ENCODE measurements at regions not wholly inside any gene's neighbourhood (a gene's known extent, or its start where the extent isn't known, plus 50 kb on each side); places are given as distances from the start of the nearest gene placed in this dataset.
"Not testable (repeated sequence)": the region's sequence is repeated elsewhere in the genome, so short reads cannot be mapped to it uniquely, and the experiment has no call there.

DNA sequence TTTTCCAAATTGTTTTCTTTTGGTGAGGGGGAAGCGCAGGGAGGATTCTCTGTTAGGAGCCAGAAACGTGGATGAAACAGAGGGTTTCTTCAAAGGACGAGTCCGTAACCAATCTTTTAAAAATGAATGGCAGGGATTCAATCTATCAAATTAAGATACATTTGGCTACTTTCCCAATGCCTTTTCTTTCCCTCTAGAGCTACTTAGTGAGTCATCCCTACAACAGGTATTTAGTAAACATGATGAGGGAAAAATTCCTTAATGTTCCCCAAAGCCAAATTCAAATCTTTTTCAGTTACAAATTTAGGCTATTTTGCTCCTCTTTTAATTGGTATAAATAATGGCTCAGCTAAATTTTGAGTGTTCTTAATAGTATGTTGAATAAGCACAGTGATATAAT, 366.4 kb upstream of the RIOK2 start:
- TF ChIP-seq ZNF274 (IDR thresholded peaks at IDR 0.05; ENCODE audit: low read depth, low read length), result no peak

DNA sequence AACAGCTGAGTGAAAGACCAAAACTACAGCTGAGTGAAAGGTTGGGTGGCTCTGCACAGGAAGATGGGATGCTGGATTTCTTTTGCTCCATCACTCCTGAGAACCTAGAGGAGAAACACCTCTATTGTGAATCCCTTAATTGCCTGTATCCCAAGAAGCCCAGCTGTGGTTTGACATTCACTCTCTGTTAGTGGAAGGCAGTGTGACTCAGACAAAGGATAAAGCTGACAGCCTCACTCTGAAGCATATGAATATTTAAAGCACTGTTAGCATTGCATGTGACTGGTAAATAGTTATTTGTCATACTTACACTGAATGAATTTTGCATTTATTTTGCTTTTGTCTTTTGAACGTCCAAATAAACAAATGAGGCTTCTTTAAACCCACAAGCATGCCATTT, 367.1 kb upstream of the RIOK2 start:
- no peak for TF ChIP-seq ZNF274 (IDR thresholded peaks at IDR 0.05; ENCODE audit: low read depth, low read length)
- H3K4me3 ChIP-seq (ENCODE audit: low read length), result no peak overlapping the region

More for the DNA sequence above, 366.4 kb upstream of the RIOK2 start:
- H3K4me3 ChIP-seq (ENCODE audit: low read length), result no peak overlapping the region

DNA sequence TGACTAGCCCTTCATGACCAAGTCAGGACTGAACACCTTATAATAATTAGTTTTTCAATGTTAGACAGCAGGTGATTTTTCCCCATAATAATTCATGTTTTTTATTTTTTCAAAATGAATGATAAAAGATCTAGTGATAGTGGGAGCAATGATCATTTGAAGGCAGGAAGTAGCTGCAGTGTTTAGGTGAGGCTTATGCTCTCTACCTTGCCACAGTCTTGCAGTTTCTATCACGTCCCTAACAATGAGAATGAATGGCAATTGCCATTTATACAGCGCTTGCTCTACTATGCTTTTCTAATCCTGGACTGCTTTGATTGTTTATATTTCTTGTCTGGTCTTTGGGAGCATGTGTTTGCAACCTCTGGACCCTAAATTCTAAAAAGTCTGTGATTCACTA, 367.8 kb upstream of the RIOK2 start:
- no peak for TF ChIP-seq ZNF274 (IDR thresholded peaks at IDR 0.05; ENCODE audit: low read depth, low read length)
- no peak overlapping the region for H3K4me3 ChIP-seq (ENCODE audit: low read length)

GRCh38 chr5:97553604-97554452, 370.8 kb upstream of the RIOK2 start:
- no peak overlapping the region for H3K4me3 ChIP-seq (ENCODE audit: low read length)
- no peak for TF ChIP-seq ZNF274 (IDR thresholded peaks at IDR 0.05; ENCODE audit: low read depth, low read length)

DNA sequence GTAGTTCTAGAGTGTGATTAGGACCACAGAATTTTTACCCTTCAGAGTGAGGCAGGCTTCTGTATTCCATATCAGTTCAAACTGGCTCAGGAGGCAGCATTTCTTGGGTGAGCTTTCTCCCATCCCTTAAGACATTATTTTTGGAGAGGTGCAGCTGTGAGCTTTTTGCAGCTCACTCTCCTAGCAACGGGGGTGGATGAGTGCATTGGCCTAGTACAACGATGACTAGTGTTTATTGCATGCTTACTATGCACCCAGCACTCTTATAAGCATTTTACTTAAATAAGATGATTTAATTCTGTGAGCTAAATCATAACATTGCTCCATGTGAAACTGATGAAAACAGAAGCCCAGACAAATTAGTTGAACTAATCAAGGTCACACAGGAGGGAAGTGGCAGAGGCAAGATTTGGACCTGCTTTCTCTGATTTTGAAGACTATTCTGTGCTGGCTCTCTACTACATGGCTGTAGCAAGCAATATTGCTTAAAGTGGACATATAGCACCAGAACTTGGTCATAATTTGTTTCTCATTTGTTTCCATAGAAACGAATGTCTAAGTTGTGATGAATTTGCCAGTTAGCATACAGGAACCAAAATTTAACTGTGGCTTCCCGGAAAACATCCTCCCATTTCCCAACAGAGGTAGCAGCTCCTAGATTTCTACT, 372.1 kb upstream of the RIOK2 start:
- no peak for TF ChIP-seq ZNF274 (IDR thresholded peaks at IDR 0.05; ENCODE audit: low read depth, low read length)
- no peak overlapping the region for H3K4me3 ChIP-seq (ENCODE audit: low read length)

- TF ChIP-seq ZNF274 (IDR thresholded peaks at IDR 0.05; ENCODE audit: low read depth, low read length), result no peak
- H3K4me3 ChIP-seq (ENCODE audit: low read length), result no peak overlapping the region
These were observed 372.6 kb upstream of the RIOK2 start for GRCh38 chr5:97555644-97555981.

DNA sequence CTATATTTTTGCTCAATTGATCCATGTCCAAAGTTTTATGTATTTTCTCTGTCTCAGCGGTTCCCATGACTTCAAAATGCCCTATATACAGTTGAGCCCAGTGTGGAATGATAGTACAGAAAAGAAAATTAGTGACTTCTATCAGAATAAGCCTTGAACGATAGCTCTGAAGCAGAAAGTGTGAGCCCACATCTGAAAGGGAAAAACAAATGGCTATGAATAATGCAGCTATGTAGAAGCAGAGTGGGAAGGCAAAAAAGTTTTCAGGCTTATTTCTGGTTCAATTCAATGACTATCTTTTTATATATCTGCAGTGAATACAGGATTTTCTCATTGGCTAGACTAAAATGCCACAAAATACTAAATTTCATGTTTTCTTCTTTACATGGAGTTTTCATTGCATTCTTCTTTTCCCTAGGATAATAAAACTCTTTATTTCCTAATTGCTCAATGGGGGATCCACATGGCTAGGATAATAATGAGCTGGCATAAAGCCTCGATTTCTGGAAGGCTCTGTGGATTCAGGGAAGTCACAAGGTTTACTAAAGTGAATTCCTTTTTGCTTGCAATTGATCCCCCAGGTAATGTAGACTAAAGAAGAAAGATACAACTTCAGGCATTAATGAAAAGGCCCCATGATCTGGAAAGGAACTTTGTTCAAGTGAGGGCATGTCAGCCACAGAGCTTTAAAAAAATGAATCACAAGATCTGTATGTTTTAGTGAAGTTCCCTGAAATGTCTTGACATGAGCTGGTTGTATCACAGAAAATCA, 377.0 kb upstream of the RIOK2 start:
- no peak for TF ChIP-seq ZNF274 (IDR thresholded peaks at IDR 0.05; ENCODE audit: low read depth, low read length)
- H3K4me3 ChIP-seq (ENCODE audit: low read length), result no peak overlapping the region

DNA sequence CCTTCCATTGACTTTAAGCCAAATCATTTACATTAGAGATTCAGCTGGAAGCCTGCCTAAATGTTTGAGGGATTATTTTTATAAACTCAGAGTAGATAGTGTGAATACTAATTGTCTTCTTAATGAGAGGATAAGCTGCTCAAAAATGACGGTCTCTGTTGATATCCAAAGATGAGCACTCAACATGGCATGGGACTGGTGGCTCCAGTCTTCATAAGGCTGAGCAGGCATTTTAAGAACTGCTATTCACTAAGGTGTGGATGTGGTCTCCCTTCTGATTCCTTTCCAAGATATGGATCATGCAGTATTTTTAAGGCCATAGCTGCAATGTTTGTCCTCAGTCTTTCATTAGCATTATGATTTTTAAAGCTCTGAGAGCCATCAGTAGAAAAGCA, 377.5 kb upstream of the RIOK2 start:
- TF ChIP-seq ZNF274 (IDR thresholded peaks at IDR 0.05; ENCODE audit: low read depth, low read length), result no peak
- no peak overlapping the region for H3K4me3 ChIP-seq (ENCODE audit: low read length)

- H3K4me3 ChIP-seq (ENCODE audit: low read length), result no peak overlapping the region
- no peak for TF ChIP-seq ZNF274 (IDR thresholded peaks at IDR 0.05; ENCODE audit: low read depth, low read length)
These were observed 380.1 kb upstream of the RIOK2 start for GRCh38 chr5:97563050-97563657.

DNA sequence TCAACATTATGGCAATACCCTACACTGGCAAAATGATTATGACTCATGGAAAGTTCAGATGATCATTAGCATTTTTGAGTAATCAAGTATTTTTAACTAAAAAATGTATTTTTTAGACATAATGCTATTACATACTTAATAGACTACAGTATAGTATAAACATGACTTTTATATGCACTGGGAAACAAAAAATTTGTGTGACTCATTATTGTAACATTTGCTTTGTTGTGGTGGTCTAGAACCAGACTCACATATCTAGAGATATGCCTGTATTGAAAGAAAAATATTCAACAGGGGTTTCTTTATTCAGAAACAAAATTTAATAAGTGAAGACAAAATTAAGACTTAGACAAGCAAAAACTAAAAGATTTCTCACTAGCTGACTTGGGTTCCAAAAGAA, 385.3 kb upstream of the RIOK2 start:
- no peak for TF ChIP-seq ZNF274 (IDR thresholded peaks at IDR 0.05; ENCODE audit: low read depth, low read length)
- no peak overlapping the region for H3K4me3 ChIP-seq (ENCODE audit: low read length)

DNA sequence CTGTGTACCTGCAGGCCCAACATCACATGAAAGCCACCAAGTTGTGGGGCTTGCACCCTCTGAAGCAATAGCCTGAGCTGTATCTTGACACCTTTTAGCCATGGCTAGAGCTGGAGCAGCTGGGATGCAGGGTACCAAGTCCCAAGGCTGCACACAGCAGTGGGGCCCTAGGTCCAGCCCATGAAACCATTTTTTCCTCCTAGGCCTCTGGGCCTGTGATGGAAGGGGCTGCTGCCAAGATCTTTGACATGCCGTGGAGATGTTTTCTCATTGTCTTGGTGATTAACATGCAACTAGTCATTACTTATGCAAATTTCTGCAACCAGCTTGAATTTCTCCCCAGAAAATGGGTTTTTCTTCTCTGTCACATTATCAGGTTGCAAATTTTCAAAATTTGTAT, 387.2 kb upstream of the RIOK2 start:
- TF ChIP-seq ZNF274 (IDR thresholded peaks at IDR 0.05; ENCODE audit: low read depth, low read length), result no peak
- H3K4me3 ChIP-seq (ENCODE audit: low read length), result no peak overlapping the region

GRCh38 chr5:97575322-97575721, 392.3 kb upstream of the RIOK2 start:
- H3K4me3 ChIP-seq (ENCODE audit: low read length), result no peak overlapping the region
- TF ChIP-seq ZNF274 (IDR thresholded peaks at IDR 0.05; ENCODE audit: low read depth, low read length), result no peak

DNA sequence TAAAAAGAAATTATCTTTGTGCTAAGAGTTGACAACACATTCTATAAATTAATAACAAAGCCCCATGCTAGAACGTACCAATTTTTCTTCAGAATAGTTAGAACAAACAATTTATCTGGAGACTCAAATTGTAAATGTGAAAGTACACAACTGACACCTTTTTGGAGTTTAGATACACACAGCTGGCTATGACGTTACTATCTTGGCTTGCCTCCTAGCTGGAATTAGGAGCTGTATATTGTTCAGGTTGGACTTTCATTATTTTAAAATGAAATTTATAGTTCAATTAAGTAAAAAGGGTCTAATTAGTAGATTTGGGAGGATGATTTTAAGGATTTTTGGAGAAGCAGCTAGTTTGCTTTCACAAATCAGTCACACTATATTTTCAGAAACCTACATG, 393.9 kb upstream of the RIOK2 start:
- TF ChIP-seq ZNF274 (IDR thresholded peaks at IDR 0.05; ENCODE audit: low read depth, low read length), result no peak

GRCh38 chr5:97579977-97580376, 396.9 kb upstream of the RIOK2 start:
- H3K4me3 ChIP-seq (ENCODE audit: low read length), result not testable (repeated sequence)

More for the DNA sequence above, 393.9 kb upstream of the RIOK2 start:
- no peak overlapping the region for H3K4me3 ChIP-seq (ENCODE audit: low read length)
